ENCODE measurements at regions not wholly inside any gene's neighbourhood (a gene's known extent, or its start where the extent isn't known, plus 50 kb on each side); places are given as distances from the start of the nearest gene placed in this dataset.
"Not testable (repeated sequence)": the region's sequence is repeated elsewhere in the genome, so short reads cannot be mapped to it uniquely, and the experiment has no call there.

- not testable (repeated sequence) for TF ChIP-seq CTCF, POLR2A (IDR thresholded peaks at IDR 0.05)
These were observed 236.9 kb upstream of the DUSP10 start for GRCh38 chr1:221978631-221979334.
